ENCODE measurements at regions not wholly inside any gene's neighbourhood (a gene's known extent, or its start where the extent isn't known, plus 50 kb on each side); places are given as distances from the start of the nearest gene placed in this dataset.
"Not testable (repeated sequence)": the region's sequence is repeated elsewhere in the genome, so short reads cannot be mapped to it uniquely, and the experiment has no call there.

- H3K4me3 ChIP-seq (ENCODE audit: low read length): no peak overlapping the region
- TF ChIP-seq CTCF (conservative IDR thresholded peaks at IDR 0.05; ENCODE audit: low read length): no peak
- no peak for DNase-seq (ENCODE audit: low read depth)
Observed at GRCh38 chr10:16117305-16117695, 257.0 kb upstream of the MINDY3 start.

GRCh38 chr10:16119445-16119844 is 259.1 kb upstream of the MINDY3 start:
- no peak for TF ChIP-seq CTCF (conservative IDR thresholded peaks at IDR 0.05; ENCODE audit: low read length)
- no peak overlapping the region for H3K4me3 ChIP-seq (ENCODE audit: low read length)
- no peak for DNase-seq (ENCODE audit: low read depth)

- H3K4me3 ChIP-seq (ENCODE audit: low read length): no peak overlapping the region
- TF ChIP-seq CTCF (conservative IDR thresholded peaks at IDR 0.05; ENCODE audit: low read length): no peak
- no peak for DNase-seq (ENCODE audit: low read depth)
Observed at GRCh38 chr10:16120563-16120962, 260.3 kb upstream of the MINDY3 start.

GRCh38 chr10:16141499-16141898 is 281.2 kb upstream of the MINDY3 start:
- no peak for TF ChIP-seq CTCF (conservative IDR thresholded peaks at IDR 0.05; ENCODE audit: low read length)
- no peak for DNase-seq (ENCODE audit: low read depth)
- no peak overlapping the region for H3K4me3 ChIP-seq (ENCODE audit: low read length)

- no peak for TF ChIP-seq CTCF (conservative IDR thresholded peaks at IDR 0.05; ENCODE audit: low read length)
- no peak for DNase-seq (ENCODE audit: low read depth)
- no peak overlapping the region for H3K4me3 ChIP-seq (ENCODE audit: low read length)
Observed at GRCh38 chr10:16146993-16147392, 286.7 kb upstream of the MINDY3 start.

GRCh38 chr10:16155834-16156233 is 281.0 kb upstream of the PTER start:
- no peak overlapping the region for H3K4me3 ChIP-seq (ENCODE audit: low read length)
- no peak for DNase-seq (ENCODE audit: low read depth)
- no peak for TF ChIP-seq CTCF (conservative IDR thresholded peaks at IDR 0.05; ENCODE audit: low read length)

- DNase-seq (ENCODE audit: low read depth): no peak
- no peak overlapping the region for H3K4me3 ChIP-seq (ENCODE audit: low read length)
- TF ChIP-seq CTCF (conservative IDR thresholded peaks at IDR 0.05; ENCODE audit: low read length): no peak
Observed at GRCh38 chr10:16156681-16157080, 280.1 kb upstream of the PTER start.

GRCh38 chr10:16165067-16165466 is 271.7 kb upstream of the PTER start:
- not testable (repeated sequence) for H3K4me3 ChIP-seq (ENCODE audit: low read length); DNase-seq (ENCODE audit: low read depth)
